ENCODE measurements at regions not wholly inside any gene's neighbourhood (a gene's known extent, or its start where the extent isn't known, plus 50 kb on each side); places are given as distances from the start of the nearest gene placed in this dataset.

DNA sequence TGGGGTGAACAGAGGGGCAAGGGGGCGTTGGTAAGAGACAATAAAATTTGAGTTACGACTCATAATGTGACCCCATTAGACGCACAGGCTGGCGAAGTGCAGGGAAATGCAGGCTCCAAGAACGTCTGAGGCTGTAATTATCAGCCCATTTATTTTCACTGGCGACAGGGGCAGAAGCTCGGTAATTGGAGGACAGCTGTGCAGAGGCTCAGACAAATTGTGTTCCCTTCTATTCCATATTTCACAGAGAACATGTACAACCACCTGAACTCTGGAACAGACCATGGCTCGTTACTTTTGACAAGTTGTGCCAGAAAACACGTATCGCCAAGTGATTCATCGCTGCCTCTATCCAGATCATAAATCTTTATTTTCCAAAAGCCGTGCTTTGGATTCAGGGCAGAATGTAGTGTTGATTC, 137.3 kb upstream of the FRMD4A start:
- peak; percentile 41 for DNase-seq (ENCODE audit: low read depth)

GRCh38 chr10:14466257-14466656, 135.5 kb upstream of the FRMD4A start:
- peak; percentile 75 for DNase-seq (ENCODE audit: low read depth)

DNA sequence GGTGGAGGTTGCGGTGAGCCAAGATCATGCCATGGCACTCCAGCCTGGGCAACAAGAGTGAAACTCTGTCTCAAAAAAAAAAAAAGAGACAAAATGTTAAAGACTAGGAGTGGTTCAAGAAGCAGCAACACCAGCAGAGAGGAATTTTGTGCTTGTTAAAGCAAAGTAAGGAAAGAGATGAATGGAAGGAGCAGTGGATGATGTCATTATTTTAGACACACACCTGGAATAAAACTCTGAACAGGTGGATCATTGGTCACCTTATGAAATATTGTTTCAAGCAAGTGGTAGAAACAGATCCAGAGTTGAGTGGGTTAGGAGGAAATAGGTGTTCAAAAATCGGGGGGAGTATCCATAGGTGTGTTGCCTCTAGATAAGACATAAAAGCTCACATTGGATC, 129.7 kb upstream of the FRMD4A start:
- DNase-seq (ENCODE audit: low read depth), result no peak

DNA sequence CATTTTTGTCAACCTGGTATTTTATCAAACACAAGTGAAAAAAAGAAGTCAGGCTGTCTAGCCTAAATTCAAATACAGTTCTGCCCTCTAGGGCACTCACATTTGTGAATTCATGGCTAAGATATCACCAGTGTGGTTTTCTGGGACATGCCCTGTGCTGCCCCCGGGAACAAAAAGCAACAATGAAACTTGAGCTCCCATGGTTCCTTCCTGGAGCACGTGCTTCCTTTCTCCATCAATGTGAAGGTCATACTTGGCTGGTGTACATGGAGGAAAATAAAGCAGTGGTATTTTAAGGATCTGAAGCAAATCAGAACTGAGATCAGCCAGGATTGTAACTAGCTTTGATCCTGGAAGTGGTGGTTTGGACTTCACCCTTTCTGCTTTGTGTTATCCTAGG, 128.9 kb upstream of the FRMD4A start:
- no peak for DNase-seq (ENCODE audit: low read depth)

DNA sequence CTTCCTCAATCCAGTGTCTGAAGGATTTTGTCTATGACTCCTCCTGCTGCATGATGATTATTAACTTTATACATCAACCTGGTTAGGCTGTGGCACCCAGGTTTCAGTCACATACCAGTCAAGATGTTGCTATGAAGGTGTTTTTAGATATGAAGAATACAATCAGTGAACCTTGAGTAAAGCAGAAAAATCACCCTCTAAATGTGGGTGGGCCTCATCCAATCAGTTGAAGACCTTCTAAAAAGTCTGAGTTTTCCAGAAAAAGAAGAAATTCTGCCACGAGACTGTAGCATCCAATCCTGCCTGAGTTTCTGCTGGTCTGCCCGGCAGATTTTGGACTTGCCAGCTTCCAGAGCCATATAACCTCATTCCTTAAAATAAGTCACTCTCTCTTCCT, 126.1 kb upstream of the FRMD4A start:
- DNase-seq (ENCODE audit: low read depth), result no peak

DNA sequence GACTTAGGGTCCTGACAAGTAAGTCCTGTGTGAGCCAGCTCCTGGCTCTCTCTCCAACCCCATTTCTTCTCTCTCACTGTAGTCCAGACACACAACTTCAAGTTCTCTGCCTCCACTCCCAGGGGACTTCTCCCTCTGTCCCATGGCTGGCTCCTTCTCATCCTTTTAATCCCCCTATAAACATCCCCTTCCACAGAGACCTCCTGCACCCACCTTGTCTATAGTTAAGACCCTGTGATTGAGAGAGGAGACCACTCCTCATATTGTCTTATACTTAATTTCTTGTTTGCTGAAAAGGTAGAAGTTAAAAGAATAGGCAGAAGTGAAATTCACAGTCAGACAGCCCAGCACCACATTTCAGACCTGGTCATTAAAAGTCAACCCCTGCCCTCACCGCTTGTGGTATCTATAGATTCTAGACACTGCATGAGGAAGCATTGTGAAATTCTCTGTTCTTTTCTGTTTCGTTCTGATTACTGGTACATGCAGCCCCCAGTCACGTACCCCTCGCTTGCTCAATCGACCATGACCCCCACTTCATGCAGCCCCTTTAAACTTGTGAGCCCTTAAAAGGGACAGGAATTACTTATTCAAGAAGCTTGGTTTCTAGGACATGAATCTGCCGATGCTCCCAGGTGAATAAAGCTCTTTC, 125.6 kb upstream of the FRMD4A start:
- DNase-seq (ENCODE audit: low read depth), result no peak

DNA sequence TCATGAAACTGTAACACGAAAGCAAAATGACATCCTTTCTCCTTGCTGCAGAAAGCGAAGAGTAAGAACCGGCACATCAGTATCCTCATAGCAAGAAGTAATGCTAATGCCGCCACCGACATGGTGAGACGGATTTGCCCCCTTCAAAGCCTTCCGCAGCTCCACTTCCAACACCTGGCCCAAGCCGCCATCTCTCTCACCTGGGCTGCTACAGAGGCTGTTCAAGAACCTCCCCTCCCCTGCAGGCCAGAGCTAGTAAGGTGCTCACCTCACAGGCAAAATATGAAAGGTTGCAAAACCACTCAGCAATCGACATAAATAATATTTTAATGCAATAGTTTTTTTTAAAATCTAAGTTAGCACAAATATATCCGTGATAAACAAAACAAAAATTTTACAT, 123.9 kb upstream of the FRMD4A start:
- DNase-seq (ENCODE audit: low read depth), result no peak

DNA sequence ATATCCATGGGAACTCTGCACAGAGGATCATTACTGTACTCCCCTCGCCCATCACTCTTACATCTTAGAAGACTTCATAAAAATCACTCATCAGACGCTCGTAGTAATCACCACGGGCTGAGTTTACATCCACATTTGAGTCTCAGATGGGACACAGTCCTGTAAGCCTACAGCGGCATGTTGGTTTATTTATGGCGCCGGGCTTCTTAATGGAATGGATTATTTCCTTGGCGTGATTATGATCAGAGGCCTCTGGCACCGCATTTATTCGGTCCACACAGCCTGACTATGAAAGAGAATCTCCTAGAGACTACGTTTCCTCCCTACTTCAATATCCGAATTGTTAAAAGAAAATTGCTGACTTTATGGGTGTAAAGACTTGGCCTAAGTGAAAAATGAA, 123.5 kb upstream of the FRMD4A start:
- no peak for DNase-seq (ENCODE audit: low read depth)

DNA sequence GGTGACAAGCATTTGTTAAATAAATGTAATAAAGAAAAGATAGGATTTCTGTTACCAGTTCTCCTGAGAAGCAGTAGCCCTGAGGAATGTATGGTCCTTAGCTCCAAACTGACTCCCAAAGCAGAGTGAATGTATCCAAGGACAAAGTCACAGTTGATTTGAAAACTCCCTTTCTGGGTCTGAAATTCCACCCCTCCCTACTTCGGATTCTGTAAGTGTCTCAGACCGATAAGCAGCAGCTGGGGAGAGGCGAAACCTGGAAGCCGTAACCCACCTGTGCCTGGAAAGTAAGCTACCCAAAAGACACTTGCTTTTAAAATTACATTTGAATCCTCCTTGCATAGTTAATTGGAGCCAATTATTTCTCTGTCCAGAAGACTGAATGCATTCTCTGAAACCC, 122.9 kb upstream of the FRMD4A start:
- no peak for DNase-seq (ENCODE audit: low read depth)

DNA sequence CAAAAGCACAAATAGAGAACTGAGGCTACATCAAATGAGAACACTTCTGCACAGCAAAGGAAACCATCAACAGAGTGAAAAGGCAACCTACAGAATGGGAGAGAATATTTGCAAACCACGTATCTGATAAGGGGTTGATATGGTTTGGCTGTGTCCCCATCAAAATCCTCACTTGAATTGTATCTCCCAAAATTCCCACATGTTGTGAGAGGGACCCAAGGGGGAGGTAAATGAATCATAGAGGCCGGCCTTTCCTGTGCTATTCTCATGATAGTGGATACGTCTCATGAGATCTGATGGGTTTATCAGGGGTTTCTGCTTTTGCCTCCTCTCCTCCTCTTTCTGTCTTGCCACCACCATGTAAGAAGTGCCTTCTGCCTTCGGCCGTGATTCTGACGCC, 120.6 kb upstream of the FRMD4A start:
- no peak for DNase-seq (ENCODE audit: low read depth)

- DNase-seq (ENCODE audit: low read depth), result peak; percentile 19
Observed at GRCh38 chr10:14450041-14450491, 119.3 kb upstream of the FRMD4A start.

DNA sequence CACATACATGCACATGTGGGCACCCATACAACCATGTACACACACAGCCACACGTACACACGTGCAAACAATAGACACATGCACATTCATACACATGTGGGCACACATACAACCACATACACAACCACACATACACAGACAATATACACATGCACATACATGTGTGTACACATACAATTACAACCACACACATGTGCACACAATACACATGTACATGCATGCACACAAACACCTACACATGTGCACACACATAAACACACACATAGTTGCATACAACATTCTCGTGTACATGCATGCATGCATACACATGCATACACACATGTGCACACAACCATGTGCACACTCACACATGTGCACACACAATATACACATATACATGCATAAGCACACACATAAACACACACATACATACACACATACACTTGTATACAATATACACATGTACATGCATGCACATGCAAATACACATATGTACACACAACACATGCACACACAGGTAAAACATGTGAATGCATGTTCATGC, 118.6 kb upstream of the FRMD4A start:
- DNase-seq (ENCODE audit: low read depth), result no peak

GRCh38 chr10:14448197-14448990, 117.7 kb upstream of the FRMD4A start:
- no peak for DNase-seq (ENCODE audit: low read depth)

GRCh38 chr10:14447094-14447839, 116.5 kb upstream of the FRMD4A start:
- no peak for DNase-seq (ENCODE audit: low read depth)

GRCh38 chr10:14439451-14440259, 108.9 kb upstream of the FRMD4A start:
- DNase-seq (ENCODE audit: low read depth), result no peak

GRCh38 chr10:14438576-14438975, 107.9 kb upstream of the FRMD4A start:
- DNase-seq (ENCODE audit: low read depth), result no peak

GRCh38 chr10:14438057-14438456, 107.3 kb upstream of the FRMD4A start:
- no peak for DNase-seq (ENCODE audit: low read depth)

GRCh38 chr10:14435976-14436632, 105.4 kb upstream of the FRMD4A start:
- no peak for DNase-seq (ENCODE audit: low read depth)

DNA sequence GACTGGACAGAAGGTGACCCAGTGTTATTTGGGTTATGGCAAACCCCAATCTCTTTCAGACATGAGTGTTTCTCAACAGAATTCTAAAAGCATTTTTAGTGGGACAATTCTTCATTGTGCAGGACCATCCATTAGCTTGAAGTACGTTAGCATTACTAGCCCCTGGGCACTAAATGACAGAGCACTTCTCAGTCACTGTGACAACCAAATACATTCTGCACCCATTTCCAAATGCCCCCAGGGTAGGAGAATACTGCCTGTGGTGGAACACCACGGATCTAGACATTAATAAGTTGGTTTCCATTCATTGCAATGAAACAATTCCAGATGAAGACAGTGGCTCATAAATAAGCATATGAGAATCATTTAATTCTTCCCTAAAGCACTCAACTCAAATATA, 102.4 kb upstream of the FRMD4A start:
- DNase-seq (ENCODE audit: low read depth), result no peak

GRCh38 chr10:14431868-14432267, 101.1 kb upstream of the FRMD4A start:
- DNase-seq (ENCODE audit: low read depth), result no peak

- no peak for DNase-seq (ENCODE audit: low read depth)
Observed at GRCh38 chr10:14429043-14429700, 98.4 kb upstream of the FRMD4A start.
